ENCODE measurements at regions not wholly inside any gene's neighbourhood (a gene's known extent, or its start where the extent isn't known, plus 50 kb on each side); places are given as distances from the start of the nearest gene placed in this dataset.

DNA sequence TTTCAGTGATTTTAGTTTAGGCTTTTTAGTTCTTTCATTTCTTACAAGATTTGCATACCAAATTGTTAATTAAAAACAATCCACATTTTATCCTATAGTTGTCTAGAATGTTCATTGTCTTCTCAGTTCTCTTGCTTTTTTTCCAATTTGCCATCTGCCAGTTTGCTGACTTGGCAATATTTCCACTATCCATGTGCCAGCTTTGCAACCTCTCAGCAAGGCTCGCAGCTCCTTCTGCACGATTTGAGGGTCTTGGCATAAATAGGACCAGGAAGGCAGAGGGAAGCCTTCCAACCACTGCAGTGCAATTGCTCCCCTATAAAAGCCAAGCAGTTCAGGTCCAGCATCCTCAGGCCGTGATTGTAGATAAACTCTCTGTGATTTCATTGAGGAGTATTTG lies 306.8 kb upstream of the FMN2 start:
- no peak for DNase-seq (ENCODE audit: low read depth)

- DNase-seq (ENCODE audit: low read depth): no peak
These were observed 306.1 kb upstream of the FMN2 start for GRCh38 chr1:239785576-239785975.

DNA sequence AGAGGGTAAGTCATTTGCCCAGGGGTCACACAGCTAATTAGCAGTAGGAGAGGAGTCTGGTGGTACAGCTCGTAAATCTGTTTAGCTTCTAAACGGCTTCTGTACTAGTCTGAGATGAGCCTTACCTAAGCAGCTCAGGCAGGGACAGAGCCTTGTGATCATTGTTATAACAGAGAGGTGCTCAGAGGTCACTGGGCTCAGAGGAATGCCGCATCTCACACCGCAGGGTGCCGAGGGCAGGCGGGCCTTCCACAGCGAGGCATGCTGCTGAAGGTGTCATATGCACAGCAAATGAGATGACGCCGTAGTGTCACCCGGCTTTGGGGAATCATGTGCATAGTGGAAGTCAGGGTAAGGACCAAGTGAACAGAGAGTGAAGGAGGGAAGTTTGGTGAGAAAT lies 305.2 kb upstream of the FMN2 start:
- DNase-seq (ENCODE audit: low read depth): no peak

- DNase-seq (ENCODE audit: low read depth): no peak
These were observed 299.5 kb upstream of the FMN2 start for GRCh38 chr1:239792157-239792556.

DNA sequence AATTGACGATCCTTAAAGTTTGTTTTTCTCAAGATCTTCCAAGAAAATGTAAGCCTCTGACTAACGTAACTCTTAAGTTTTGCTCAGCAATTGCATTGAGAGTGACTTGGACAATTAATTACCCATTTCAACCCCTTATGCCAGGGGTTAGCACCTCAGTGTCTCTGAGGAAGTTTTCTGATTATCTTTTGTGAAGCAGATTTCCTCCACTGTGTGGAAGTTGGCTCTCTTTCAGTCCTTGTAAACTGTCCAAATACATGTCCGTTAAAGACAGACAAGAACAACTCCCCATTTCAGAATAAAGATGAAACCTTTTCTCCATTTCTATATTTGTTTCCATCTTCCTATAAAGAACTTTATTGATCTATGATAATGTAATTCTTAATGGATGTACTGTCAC lies 296.4 kb upstream of the FMN2 start:
- DNase-seq (ENCODE audit: low read depth): no peak

- DNase-seq (ENCODE audit: low read depth): no peak
These were observed 292.1 kb upstream of the FMN2 start for GRCh38 chr1:239799617-239800016.

DNA sequence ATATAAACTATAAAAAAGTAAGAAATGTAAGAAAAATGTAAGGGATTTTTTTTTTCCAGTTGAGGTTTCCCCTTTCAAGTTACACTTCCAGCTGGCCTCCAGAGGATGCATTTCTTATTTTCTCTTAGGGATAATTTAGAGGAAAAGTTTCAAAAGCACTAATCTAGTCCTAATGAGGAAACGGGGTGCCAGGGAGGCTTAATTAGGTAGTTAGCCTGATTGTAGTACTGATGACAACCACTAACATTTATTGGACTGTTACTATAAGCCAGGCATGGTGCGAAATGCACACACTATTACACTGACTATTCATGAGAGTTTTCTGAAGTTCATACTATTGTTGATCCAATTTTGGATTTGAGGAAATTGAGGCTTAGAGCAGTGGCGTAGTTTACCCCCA lies 290.8 kb upstream of the FMN2 start:
- no peak for DNase-seq (ENCODE audit: low read depth)

- DNase-seq (ENCODE audit: low read depth): no peak
These were observed 289.4 kb upstream of the FMN2 start for GRCh38 chr1:239802275-239802674.

- DNase-seq (ENCODE audit: low read depth): no peak
These were observed 287.9 kb upstream of the FMN2 start for GRCh38 chr1:239803781-239804180.

DNA sequence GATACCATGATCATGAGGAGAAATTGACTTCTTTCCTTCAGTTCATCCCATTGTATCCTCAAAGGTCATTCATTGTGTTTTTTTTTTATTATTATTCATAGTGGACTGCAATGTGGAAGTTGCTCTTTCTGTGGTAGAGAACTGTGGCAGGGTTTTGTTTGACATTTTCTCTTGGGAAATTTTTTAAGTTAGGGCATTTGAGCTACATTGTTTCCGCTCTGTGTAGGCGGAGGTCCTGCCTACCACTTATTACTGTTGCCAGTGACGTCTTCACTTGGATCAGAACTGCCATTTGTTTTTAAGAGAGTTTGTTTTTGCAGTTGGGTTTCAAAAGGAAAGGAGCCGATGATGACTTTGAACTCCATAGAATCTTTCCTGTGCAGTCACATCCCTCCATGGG lies 287.4 kb upstream of the FMN2 start:
- DNase-seq (ENCODE audit: low read depth): no peak

- no peak for DNase-seq (ENCODE audit: low read depth)
These were observed 286.6 kb upstream of the FMN2 start for GRCh38 chr1:239805042-239805441.

DNA sequence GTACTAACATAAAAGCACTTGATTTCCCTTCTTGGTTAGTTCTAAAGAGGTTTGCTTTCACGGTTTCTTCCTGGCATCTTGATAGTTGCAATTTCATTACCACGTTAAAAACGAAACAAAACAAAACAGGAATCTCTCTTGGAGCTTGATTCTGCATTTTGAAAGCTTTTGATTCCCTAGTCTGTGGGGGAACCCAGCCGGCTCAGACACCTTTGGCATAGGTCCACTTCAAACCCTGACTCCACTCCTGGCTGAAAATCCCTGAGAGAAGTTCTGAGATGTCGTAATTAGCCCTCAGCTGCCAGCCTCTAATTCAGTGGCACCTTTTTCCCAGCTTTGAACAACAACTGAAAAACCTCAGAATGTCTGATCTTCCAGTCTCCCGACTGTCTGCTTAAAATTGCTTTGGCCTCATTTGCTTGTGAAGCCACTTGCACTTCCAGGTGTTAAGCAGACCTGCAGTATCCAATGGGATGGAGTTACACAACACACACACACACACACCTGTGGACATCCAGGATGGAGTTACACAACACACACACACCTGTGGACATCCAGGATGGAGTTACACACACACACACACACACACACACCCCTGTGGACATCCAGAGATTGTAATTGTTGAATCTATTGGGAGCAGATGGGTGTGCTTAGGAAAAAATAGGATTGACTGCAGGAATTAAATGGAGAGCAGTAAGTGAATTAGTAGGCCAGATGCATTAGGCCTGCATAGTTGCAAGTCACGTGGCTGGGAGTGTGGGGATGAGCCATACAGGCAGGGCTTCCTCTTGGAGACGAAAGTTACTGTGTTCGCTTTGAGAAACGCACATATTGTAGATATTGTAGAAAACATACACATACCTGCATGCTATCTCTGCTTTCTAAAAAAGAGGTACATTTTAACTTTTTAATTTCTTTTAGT lies 285.6 kb upstream of the FMN2 start:
- DNase-seq (ENCODE audit: low read depth): no peak

- no peak for DNase-seq (ENCODE audit: low read depth)
These were observed 284.8 kb upstream of the FMN2 start for GRCh38 chr1:239806897-239807296.

- no peak for DNase-seq (ENCODE audit: low read depth)
These were observed 284.3 kb upstream of the FMN2 start for GRCh38 chr1:239807361-239807760.

DNA sequence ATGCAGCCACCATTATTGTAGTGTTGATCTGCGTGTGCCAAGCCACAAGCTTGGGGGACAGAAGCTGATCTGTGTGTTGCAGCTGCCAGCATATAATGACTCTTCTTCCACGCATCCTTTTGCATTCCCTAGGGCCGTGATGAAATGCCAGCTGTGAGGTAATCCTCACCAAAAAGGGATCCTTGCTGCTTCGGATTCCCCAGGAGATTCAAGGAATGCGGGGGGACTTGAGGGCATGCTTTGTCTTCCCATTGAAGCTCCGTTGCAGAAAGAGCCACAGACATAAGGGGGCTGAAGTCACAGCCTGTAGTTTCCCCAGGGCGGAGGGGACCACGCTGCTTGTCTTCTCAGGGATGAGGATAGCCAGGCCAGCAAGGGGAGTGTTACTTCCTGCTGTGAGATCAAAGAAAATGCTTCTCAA lies 281.6 kb upstream of the FMN2 start:
- DNase-seq (ENCODE audit: low read depth): peak; percentile 40

- peak; percentile 68 for DNase-seq (ENCODE audit: low read depth)
These were observed 280.3 kb upstream of the FMN2 start for GRCh38 chr1:239811211-239811885.

- DNase-seq (ENCODE audit: low read depth): no peak
These were observed 279.1 kb upstream of the FMN2 start for GRCh38 chr1:239812580-239812979.

GRCh38 chr1:239814306-239814881 lies 277.3 kb upstream of the FMN2 start:
- peak; percentile 95 for DNase-seq (ENCODE audit: low read depth)

GRCh38 chr1:239815074-239815473 lies 276.6 kb upstream of the FMN2 start:
- no peak for DNase-seq (ENCODE audit: low read depth)

DNA sequence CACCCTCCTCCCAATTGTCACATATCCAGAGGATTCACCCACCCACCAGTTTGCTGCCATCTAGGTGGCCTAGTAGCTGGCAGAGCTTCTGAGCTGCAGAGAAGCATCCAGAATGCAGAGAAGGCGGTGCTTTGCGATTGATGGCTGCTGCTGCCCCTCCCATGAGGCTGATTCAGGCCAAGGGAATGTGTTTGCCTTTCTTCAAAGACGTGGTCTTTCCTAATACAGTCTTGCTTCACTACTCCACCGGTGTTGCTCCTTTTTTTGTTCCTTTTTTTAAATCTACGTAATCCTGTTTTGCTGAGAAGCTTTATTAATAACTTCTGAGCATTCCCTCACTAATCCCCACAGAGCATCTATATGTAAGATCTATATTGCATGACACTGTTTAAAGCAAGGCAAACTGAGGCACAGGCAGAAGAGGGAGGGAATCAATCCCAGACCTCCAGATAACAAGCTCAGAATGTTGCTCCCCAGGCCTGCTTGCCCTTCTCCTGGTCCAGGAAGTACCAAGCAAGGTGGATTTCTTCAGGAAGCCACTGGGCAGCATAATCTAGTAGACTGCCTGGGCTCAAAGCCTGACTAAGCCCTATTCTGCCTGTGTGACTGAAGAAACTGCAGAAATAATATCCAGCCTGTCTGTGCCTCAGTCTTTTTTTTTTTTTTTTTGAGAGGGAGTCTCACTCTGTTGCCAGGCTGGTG lies 275.5 kb upstream of the FMN2 start:
- DNase-seq (ENCODE audit: low read depth): peak; percentile 82

GRCh38 chr1:239817276-239817675 lies 274.4 kb upstream of the FMN2 start:
- peak; percentile 35 for DNase-seq (ENCODE audit: low read depth)

- DNase-seq (ENCODE audit: low read depth): no peak
These were observed 273.9 kb upstream of the FMN2 start for GRCh38 chr1:239817801-239818200.
